ENCODE measurements at regions not wholly inside any gene's neighbourhood (a gene's known extent, or its start where the extent isn't known, plus 50 kb on each side); places are given as distances from the start of the nearest gene placed in this dataset.

DNA sequence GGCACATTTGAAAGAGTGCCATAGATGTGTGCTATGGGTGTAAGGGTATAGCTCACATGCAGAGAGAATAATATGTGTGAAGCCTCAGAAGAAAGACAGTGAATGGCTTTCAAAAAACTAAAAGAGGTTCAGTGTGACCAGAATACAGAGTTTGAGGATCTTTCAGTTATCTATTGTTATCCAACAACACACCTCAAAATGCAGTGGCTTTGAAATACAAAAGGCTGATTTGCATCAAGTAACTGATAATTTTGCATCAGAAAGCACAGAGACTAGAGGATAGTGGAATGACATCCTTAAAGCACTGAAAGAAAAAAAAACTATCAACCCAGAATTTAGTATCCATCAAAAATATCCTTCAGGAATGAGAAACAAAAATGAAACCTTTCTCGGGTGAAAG lies 131.6 kb upstream of the IGF1 start:
- peaks cover 0 to 4% (median 0%) of the 10 kb centered on the region in 3 donors for H3K9me3 Mint-ChIP-seq
- H3K27ac Mint-ChIP-seq: no peak overlapping the region
- peaks cover 0 to 3% (median 0%) of the 10 kb centered on the region in 3 donors for H3K4me1 Mint-ChIP-seq
- H3K27me3 Mint-ChIP-seq: no peaks in the 10 kb centered on the region
- no peaks in the 10 kb centered on the region for H3K36me3 Mint-ChIP-seq
- H3K4me3 Mint-ChIP-seq: peak overlapping the region in 1 of 4 donors; percentile 29

DNA sequence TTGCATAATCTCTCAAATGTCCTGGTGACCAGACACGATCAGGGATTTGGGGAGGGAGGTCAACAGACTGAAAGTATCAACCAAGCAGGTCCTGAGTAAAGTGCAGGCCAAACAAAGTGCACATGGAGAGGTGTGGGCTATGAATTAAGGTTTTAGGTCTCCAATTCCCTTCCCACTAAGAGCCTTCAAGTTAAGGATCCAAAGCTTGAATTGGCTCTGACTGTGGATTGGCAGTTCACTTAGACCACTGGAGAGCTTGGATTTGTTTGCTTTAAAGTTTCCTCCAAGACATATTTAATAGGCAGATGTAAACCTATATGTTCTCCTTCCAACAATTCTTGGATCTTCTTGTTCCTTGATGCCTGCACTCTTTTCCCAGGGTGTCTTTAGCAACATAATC lies 129.6 kb upstream of the IGF1 start:
- no peak overlapping the region for H3K4me3 Mint-ChIP-seq
- H3K4me1 Mint-ChIP-seq: peaks cover 0 to 3% (median 0%) of the 10 kb centered on the region in 3 donors
- H3K27ac Mint-ChIP-seq: no peak overlapping the region
- H3K9me3 Mint-ChIP-seq: peaks cover 0 to 7% (median 2%) of the 10 kb centered on the region in 3 donors
- H3K36me3 Mint-ChIP-seq: no peaks in the 10 kb centered on the region
- no peaks in the 10 kb centered on the region for H3K27me3 Mint-ChIP-seq

DNA sequence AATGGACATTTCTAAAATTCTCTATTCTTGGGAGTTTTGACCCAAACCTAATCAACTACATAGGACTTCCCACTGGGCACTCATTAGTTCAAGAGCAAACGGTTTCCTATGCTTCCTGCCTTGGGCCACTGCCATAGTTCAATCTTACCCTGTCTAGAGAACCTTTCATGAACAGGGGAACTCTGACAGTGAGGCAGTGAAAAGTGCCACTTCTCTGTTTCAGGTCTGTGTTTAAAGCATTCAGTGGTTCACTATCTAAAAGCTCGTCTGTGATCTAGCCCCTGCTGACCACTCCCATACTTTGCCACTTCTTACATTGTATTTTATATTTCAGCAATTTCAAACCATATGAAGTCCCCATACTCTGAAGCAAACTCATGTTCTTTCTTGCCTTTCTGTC lies 122.7 kb upstream of the IGF1 start:
- no peaks in the 10 kb centered on the region for H3K4me1 Mint-ChIP-seq
- peaks cover 0 to 7% (median 2%) of the 10 kb centered on the region in 3 donors for H3K9me3 Mint-ChIP-seq
- no peak overlapping the region for H3K27ac Mint-ChIP-seq

DNA sequence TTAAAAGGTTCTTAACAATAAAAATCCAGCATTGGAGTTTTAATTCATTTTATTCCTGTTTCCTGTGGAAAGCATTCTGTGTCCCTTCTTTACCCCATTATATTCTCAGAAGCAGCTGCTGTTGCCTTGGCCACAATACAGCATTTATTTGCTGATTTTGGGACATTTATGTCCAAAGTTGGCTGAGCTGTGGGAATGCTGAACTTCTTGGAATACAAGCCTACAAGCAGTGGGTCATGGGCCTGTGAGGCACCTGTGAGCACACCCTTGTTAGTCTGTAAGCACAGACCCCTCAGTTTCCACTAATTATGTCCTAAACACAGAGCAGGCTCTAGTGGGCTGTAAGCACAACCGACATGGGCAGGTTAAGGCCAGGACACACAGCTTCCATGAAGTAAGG lies 122.2 kb upstream of the IGF1 start:
- Mint-ChIP-seq H3K4me3 (no peak overlapping the region), H3K27ac (no peak overlapping the region), H3K9me3 (peaks cover 0 to 7% (median 2%) of the 10 kb centered on the region in 3 donors), H3K4me1 (no peaks in the 10 kb centered on the region), H3K36me3 (no peaks in the 10 kb centered on the region), H3K27me3 (no peaks in the 10 kb centered on the region)

More for the DNA sequence above, 122.7 kb upstream of the IGF1 start:
- Mint-ChIP-seq H3K4me3 (no peak overlapping the region), H3K36me3 (no peaks in the 10 kb centered on the region), H3K27me3 (no peaks in the 10 kb centered on the region)

DNA sequence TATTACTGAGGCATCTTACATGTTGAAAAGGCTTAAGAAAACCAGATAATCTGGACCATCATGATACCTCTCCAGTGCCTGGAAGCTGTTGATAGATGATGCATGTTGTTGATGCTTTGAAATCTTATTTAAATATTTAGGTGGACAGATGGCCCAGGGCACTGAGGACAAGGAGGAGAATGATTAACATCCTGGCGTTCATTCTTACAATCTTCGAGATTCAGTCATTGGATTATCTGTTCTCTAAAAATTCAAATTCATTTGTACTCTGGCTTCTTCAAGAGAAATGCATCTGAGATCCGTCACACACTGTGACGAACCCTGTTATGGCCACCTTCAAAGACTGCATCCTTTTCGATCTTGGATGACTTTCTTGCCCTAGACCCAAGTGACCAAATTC lies 121.3 kb upstream of the IGF1 start:
- peaks cover 0 to 2% (median 0%) of the 10 kb centered on the region in 3 donors for H3K9me3 Mint-ChIP-seq
- no peaks in the 10 kb centered on the region for H3K4me1 Mint-ChIP-seq
- no peak overlapping the region for H3K4me3 Mint-ChIP-seq
- H3K27me3 Mint-ChIP-seq: no peaks in the 10 kb centered on the region
- H3K27ac Mint-ChIP-seq: no peak overlapping the region
- H3K36me3 Mint-ChIP-seq: no peaks in the 10 kb centered on the region

DNA sequence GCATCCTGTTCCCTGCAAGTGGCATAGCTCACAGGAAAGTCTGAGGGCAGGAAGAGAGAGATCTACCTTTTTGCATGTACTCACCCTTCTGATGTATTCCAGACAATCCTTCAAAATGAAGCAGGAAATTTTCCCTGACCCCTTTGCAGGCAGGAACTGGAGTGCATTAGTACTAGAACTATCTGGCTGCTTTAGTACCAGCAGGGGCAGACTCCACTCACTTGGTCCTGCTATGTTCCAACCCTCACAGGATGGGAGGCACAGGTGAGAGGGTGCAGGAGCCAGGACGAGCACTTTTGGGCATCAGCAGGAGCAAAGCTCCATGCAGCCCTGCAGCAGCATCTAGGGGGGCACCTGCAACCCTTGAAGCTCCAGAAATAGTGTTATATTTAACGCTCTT lies 116.3 kb upstream of the IGF1 start:
- no peak overlapping the region for H3K4me3 Mint-ChIP-seq
- no peaks in the 10 kb centered on the region for H3K4me1 Mint-ChIP-seq
- H3K9me3 Mint-ChIP-seq: no peaks in the 10 kb centered on the region
- H3K27ac Mint-ChIP-seq: no peak overlapping the region
- no peaks in the 10 kb centered on the region for H3K27me3 Mint-ChIP-seq
- H3K36me3 Mint-ChIP-seq: no peaks in the 10 kb centered on the region

DNA sequence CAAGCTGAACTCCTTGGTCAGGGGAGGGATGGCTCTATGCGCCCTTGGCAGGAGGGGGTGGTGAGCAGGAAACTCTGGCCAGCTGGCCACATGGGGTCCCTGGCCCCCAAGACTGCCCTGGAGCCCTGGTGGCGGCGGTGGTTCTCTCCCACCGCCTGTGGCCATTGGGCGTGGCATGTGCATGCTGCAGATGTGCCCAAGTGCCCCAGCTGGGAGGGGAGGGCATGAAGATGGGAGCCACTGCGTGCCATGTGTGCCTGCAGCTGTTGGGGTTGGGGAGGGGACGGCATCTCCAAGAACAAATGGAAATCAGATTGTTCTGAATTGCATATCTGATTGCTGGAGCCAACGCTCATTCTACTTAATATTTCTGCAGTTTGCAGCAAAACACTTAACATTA lies 115.7 kb upstream of the IGF1 start:
- H3K4me1 Mint-ChIP-seq: no peaks in the 10 kb centered on the region
- H3K4me3 Mint-ChIP-seq: no peak overlapping the region
- no peaks in the 10 kb centered on the region for H3K27me3 Mint-ChIP-seq
- H3K27ac Mint-ChIP-seq: no peak overlapping the region
- no peaks in the 10 kb centered on the region for H3K36me3 Mint-ChIP-seq
- no peaks in the 10 kb centered on the region for H3K9me3 Mint-ChIP-seq

DNA sequence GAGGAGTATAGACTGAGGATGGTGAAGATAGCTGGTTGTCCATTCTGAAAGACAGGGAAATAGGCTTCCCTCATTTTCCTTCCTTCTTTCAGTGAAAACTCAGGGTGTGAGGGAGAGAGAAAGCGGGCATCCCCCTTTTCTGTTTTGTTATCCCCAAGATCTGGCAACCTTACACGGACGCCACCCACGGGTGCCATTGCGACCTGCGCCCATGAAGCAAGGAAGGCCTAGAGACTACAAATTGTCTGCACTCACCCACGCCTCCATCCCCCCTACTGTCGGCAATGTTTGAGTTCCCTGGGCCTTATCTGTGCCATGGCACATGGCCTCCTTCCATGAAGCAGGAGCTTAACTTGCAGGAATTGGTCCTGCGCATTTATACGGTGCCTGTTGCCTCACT lies 115.0 kb upstream of the IGF1 start:
- H3K27ac Mint-ChIP-seq: no peak overlapping the region
- no peaks in the 10 kb centered on the region for H3K36me3 Mint-ChIP-seq
- H3K9me3 Mint-ChIP-seq: no peaks in the 10 kb centered on the region
- no peaks in the 10 kb centered on the region for H3K27me3 Mint-ChIP-seq
- no peaks in the 10 kb centered on the region for H3K4me1 Mint-ChIP-seq
- H3K4me3 Mint-ChIP-seq: no peak overlapping the region

DNA sequence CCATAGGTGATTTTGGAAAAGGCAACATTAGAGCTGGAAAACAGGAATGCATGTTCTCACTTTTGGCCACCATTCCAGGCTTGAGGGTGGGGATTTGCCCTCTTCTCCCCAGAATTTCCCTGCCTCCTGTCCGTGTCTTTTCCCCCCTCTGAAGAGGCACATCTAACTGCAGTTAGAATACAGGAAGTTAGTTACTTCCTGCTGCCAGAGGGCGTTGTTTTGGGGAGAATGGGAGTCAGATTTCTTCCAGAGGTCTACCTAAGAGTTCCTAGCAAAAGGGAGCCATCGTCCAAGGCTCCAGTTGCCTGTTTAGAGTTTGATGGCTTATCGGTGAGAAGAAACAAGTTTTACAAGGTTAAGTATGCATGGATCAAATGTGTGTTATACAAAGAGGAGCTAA lies 112.8 kb upstream of the IGF1 start:
- Mint-ChIP-seq H3K27me3 (no peaks in the 10 kb centered on the region), H3K27ac (peak overlapping the region in 1 of 3 donors; percentile 3), H3K4me3 (no peak overlapping the region), H3K4me1 (no peaks in the 10 kb centered on the region), H3K36me3 (no peaks in the 10 kb centered on the region), H3K9me3 (no peaks in the 10 kb centered on the region)

DNA sequence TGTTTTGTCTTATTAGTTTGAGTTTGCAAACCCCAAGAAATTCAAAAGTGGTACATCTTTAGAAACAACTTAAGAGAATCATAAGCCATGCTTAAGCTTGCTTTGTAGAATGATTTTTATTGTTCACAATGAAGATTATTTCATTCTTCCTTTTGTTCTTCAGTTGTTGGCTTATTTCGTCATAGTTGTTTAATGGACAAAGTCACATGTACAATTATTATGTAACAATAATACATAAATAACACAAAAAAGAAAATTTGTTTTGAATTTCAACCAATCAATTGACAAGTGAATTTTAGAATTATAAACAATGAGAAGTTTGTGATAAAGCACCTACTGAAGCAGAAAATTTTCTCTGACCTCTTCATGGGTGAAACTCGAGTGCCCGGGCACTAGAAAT lies 111.8 kb upstream of the IGF1 start:
- no peaks in the 10 kb centered on the region for H3K36me3 Mint-ChIP-seq
- H3K27ac Mint-ChIP-seq: no peak overlapping the region
- H3K9me3 Mint-ChIP-seq: no peaks in the 10 kb centered on the region
- H3K4me1 Mint-ChIP-seq: no peaks in the 10 kb centered on the region
- H3K27me3 Mint-ChIP-seq: no peaks in the 10 kb centered on the region
- H3K4me3 Mint-ChIP-seq: no peak overlapping the region

DNA sequence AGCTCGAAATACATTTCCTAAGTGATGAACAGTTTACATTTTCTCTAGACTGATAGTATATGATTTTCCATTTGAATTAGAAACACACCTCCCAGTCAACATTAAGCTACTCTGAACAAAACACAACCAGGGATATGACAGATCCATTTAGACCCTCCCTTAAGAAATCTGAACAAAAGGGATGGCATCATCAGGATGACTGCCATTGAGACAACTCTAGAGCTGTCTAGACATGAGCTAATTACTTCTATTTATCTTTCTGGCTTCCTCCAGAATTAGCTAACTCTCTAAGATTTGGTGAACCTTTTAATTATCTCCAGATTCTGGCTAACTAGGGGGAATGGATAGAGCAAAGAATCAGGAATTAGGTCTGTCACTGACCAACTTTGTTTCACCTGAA lies 92.9 kb upstream of the IGF1 start:
- peaks cover 16% of the 10 kb centered on the region for H3K27me3 Mint-ChIP-seq
- H3K4me3 Mint-ChIP-seq: no peak overlapping the region
- H3K36me3 Mint-ChIP-seq: no peaks in the 10 kb centered on the region
- no peak overlapping the region for H3K27ac Mint-ChIP-seq
- H3K4me1 Mint-ChIP-seq: peaks cover 0 to 3% (median 0%) of the 10 kb centered on the region in 3 donors
- no peaks in the 10 kb centered on the region for H3K9me3 Mint-ChIP-seq

DNA sequence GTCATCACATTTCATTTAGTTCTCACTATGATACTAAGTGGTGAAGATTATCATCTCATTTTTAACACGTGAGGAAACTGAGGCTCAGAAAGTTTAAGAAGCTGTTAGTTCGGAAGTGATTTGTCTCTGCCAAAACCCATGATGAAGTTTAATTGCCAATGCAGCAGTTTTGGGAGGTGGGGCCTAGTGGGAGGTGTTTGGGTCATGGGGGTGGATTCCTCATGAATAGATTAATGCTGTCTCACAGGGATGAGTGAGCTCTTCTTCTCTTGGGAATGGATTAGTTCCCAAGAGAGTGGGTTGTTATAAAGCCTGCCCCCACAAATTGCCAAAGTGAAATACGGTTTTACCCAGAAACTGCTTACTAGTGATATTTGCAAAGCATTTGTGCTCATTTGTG lies 91.5 kb upstream of the IGF1 start:
- Mint-ChIP-seq H3K4me1 (peaks cover 0 to 3% (median 0%) of the 10 kb centered on the region in 3 donors), H3K4me3 (no peak overlapping the region), H3K27me3 (peaks cover 16% of the 10 kb centered on the region)

DNA sequence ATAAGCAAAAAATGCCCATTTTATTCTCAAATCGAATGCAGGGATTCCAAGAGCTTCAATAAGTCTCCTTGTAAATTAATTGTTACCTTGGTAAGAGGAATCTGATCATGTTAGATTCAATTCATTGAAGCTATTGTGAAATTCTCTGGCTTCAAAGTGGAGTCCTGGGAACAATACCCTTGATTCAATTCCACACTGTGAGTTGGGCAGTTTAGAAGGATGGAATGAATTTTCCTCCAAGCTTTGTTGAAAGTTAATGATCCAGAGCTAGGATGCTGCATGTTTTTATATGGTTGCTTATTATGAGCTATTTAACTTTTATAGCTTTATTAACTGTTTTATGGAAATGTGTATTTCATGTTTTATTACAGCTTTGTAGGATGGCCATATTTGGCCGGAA lies 89.9 kb upstream of the IGF1 start:
- no peaks in the 10 kb centered on the region for H3K36me3 Mint-ChIP-seq
- H3K9me3 Mint-ChIP-seq: peaks cover 0 to 7% (median 0%) of the 10 kb centered on the region in 3 donors
- no peak overlapping the region for H3K4me3 Mint-ChIP-seq
- H3K27ac Mint-ChIP-seq: no peak overlapping the region
- H3K27me3 Mint-ChIP-seq: peaks cover 12% of the 10 kb centered on the region
- H3K4me1 Mint-ChIP-seq: no peaks in the 10 kb centered on the region

More for the DNA sequence above, 91.5 kb upstream of the IGF1 start:
- Mint-ChIP-seq H3K36me3 (no peaks in the 10 kb centered on the region), H3K27ac (no peak overlapping the region), H3K9me3 (no peaks in the 10 kb centered on the region)

DNA sequence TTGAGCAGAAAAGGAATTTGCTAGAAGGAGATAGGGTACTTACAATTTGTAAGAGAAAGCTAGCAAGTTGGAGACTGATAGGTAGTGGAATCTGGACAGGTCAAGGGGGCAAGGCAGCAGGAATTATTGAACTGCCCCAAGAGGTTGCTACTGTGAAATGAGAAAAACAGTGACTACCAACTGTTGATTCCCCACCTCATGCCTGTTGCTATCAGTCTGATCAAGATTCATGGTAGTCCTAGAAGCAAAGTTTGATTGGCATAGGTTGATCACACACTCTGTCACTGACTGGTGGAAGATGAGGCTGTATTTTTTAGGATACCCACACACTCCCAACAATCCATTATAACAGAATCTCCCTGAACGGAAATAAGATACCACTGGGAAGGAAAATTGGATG lies 89.4 kb upstream of the IGF1 start:
- Mint-ChIP-seq H3K27ac (no peak overlapping the region), H3K27me3 (peaks cover 9% of the 10 kb centered on the region), H3K4me1 (no peaks in the 10 kb centered on the region), H3K4me3 (no peak overlapping the region), H3K9me3 (peaks cover 0 to 7% (median 0%) of the 10 kb centered on the region in 3 donors), H3K36me3 (no peaks in the 10 kb centered on the region)

DNA sequence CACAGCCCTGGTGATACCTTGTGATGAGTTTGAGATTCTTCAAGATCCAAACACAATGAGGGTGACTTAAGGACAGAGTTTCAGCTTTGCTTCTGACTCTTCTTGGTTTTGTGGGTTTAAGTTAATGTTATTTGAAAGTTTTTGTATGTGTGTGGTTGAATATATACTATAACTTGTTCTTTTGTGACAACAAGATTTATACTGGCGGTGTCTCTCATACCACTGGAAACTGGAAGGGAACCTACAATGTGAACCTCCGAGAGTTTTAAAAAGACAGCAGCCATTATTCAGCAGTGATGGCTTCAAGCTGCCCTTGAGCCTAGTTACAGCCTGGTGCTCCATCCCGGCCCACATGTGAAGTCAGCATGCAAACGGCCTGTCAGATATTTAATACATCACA lies 87.9 kb upstream of the IGF1 start:
- H3K9me3 Mint-ChIP-seq: peaks cover 0 to 7% (median 0%) of the 10 kb centered on the region in 3 donors
- no peaks in the 10 kb centered on the region for H3K36me3 Mint-ChIP-seq

DNA sequence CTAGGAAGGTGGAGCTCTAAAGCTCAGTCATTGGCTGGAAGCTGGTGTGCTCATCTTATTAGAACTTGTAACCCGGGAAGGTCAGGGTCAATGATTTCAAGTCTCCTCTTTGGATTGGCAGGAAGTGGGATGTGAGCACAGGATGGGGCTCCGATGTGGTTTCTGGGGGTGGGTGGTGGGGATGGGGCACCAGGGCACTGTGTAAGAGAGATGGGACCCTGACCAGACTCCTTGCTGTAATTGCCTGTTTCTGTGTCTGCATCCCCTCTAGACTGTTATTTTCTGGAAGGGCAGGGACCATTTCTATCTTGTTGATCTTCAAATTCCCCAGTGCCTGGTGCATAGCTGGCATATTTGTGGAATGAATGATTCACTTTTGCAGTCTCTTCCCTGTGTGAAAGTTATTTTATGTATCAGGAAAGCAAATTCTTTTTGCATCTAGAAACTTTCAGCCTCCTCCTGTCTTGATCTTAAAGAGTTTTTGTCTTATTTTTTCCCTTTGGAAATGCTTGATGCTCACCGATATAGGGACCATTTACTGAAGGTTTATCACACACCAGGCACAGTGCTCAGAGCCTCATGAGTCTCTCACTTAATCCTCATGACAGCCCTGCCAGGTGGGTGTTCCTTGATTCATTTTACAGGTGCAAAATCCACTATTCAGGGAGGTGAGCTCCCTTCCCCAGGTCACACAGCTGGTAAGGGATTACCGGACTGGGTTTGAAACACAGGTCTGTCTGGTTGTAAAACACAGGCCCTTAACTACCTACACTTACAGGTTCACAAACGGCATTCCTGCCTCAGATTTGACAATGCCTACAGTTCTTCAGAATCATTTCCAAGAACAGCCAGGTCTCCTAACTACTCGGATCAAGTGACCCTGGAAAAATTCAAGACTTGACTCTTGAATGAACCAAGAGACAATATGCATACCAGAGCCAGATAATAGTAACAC lies 86.9 kb upstream of the IGF1 start:
- H3K4me1 Mint-ChIP-seq: no peaks in the 10 kb centered on the region
- peaks cover 4% of the 10 kb centered on the region for H3K27me3 Mint-ChIP-seq
- no peaks in the 10 kb centered on the region for H3K36me3 Mint-ChIP-seq
- H3K4me3 Mint-ChIP-seq: no peak overlapping the region
- H3K27ac Mint-ChIP-seq: no peak overlapping the region
- H3K9me3 Mint-ChIP-seq: peaks cover 0 to 7% (median 0%) of the 10 kb centered on the region in 3 donors

More for the DNA sequence above, 87.9 kb upstream of the IGF1 start:
- Mint-ChIP-seq H3K4me1 (no peaks in the 10 kb centered on the region), H3K27me3 (peaks cover 4% of the 10 kb centered on the region), H3K4me3 (no peak overlapping the region), H3K27ac (no peak overlapping the region)

All from IgD-negative memory B cell (primary cell).